Epithelial cell of proximal tubule (primary cell): ENCODE measurements at regions not wholly inside any gene's neighbourhood (a gene's known extent, or its start where the extent isn't known, plus 50 kb on each side); places are given as distances from the start of the nearest gene placed in this dataset.

Experiments used
- DNase-seq: peaks from one replicate; pipeline ENCODE4 v3.0.0-alpha.2; 2011; ENCODE audit warnings: low read depth
- H3K4me3 ChIP-seq: 2 replicates; pipeline ENCODE4 v1.5.1; 2011; ENCODE audit warnings: low read depth, mild to moderate bottlenecking, low read length
- TF ChIP-seq, protein P1 (sequence below): conservative IDR thresholded peaks from 2 replicates; pipeline ENCODE4 v1.5.1; 2012; ENCODE audit warnings: low read depth, mild to moderate bottlenecking, low read length

DNA sequence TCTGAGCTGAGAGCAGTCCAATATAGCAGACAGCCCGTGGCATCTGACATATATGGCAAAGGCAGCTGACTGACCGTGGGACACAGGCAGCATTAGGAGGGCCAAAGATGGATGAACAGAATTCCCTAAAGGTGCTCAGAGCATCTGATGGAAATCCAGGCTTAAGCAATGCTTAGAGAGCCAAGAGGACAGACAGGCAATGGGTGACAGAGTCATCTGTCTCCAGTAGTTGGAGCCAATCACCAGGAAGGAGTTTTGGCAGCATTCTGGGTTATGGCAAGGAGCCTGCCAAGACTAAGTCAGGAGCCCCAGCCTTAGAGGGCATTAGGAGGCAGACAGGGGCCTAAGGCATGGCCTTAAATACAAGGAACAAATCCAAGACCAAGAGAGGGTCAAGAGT, 153.3 kb upstream of the USP9X start:
- no peak overlapping the region for H3K4me3 ChIP-seq
- DNase-seq = no peak
- TF ChIP-seq, protein P1, sequence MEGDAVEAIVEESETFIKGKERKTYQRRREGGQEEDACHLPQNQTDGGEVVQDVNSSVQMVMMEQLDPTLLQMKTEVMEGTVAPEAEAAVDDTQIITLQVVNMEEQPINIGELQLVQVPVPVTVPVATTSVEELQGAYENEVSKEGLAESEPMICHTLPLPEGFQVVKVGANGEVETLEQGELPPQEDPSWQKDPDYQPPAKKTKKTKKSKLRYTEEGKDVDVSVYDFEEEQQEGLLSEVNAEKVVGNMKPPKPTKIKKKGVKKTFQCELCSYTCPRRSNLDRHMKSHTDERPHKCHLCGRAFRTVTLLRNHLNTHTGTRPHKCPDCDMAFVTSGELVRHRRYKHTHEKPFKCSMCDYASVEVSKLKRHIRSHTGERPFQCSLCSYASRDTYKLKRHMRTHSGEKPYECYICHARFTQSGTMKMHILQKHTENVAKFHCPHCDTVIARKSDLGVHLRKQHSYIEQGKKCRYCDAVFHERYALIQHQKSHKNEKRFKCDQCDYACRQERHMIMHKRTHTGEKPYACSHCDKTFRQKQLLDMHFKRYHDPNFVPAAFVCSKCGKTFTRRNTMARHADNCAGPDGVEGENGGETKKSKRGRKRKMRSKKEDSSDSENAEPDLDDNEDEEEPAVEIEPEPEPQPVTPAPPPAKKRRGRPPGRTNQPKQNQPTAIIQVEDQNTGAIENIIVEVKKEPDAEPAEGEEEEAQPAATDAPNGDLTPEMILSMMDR = peak; percentile 5

DNA sequence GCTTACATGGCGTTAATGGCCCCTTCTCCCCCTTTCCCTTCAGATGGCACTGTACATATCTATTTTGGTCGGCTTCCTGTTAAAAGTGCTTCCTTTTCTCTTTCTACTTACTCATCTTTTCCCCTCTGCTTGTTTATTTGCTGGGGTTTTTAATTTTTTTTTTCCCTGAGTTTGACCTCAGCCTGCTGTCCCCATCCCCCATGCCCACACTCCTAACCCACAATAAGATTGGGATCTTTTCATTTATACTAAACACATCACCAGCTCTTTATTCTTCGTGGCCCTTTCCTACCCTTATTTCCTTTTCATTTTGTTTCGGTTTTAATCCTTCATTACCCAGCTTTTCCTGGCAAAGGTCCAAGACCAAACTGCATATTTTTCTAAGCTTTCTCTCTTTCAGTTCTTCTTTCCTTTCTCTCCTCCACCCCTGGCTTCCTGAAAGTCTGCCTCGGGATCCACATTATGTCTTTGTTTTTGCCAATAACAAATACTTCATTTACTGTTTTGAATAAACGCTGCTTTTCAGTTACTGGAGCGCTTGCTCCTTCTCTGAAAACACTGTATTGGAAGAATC, 152.0 kb upstream of the USP9X start:
- no peak for DNase-seq

DNA sequence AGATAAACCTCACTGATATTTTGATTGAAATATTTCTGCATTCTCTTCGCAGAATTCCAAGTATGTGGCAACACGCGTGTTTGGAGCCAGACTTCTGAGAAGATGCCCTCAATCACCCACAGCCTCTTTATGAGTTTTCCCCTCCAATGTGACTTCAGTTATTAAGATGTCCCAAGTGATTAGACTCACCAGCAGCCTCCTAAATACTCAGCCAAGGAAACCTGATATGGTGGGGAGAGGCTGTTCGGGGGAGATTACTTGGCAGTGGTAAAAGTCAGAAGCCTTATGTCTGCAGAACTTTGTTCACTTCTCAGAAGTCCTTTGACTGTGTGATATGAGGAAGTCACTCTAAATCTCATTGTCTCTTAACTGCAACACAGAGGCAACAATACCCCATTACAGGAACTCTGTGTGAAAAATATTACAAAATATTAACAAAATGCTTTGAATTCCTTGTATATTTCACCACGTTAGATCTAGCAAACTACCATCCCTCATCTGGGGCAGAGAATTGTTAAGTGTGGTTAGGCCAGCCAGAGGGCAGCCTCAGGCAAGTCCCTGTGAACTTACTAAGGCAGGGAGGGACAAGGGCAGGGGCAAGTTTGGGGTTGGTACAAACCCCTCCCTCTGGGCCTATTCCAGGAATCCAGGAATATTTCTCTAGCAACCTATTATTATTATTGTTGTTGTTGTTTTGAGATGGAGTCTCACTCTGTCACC, 151.4 kb upstream of the USP9X start:
- peak overlapping the region; percentile 19 for H3K4me3 ChIP-seq
- TF ChIP-seq, protein P1 = peak; percentile 9
- DNase-seq = no peak

More for the DNA sequence above, 152.0 kb upstream of the USP9X start:
- TF ChIP-seq, protein P1 = no peak
- peak overlapping the region; percentile 19 for H3K4me3 ChIP-seq

DNA sequence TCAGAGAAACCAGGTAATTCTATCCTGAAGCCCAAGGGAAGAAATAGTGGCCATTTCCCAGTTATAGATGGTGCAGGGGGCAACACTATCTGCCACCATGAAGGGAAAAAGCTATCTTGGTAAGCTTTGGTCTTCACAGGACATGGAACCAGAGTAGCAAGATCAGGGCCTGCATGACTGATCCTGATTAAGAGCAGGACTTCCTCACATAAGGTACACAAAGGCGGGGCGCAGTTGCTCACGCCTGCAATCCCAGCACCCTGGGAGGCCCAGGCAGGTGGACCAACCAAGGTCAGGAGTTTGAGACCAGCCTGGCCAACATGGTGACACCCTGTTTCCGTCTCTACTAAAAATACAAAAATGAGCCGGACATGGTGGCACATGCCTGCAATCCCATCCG, 148.4 kb upstream of the USP9X start:
- H3K4me3 ChIP-seq = no peak overlapping the region
- no peak for DNase-seq
- TF ChIP-seq, protein P1 = no peak

DNA sequence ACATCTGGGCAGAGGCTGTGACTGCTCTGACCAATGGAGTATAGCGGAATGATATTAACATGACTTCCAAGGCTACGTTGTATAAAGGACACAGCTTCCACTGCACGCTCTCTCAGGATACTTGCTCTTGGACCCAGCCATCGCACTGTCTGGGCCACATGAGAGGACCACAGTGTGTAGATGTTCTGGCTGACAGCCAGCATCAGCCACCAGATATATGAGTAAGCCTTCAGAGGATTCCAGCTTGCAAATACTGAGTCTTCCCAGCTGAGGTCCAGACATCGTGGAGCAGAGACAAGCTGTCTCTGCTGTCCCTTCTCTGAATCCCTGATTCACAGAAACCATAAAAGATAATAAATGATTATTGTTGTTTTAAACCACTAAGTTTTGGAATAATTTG, 146.8 kb upstream of the USP9X start:
- no peak for DNase-seq

DNA sequence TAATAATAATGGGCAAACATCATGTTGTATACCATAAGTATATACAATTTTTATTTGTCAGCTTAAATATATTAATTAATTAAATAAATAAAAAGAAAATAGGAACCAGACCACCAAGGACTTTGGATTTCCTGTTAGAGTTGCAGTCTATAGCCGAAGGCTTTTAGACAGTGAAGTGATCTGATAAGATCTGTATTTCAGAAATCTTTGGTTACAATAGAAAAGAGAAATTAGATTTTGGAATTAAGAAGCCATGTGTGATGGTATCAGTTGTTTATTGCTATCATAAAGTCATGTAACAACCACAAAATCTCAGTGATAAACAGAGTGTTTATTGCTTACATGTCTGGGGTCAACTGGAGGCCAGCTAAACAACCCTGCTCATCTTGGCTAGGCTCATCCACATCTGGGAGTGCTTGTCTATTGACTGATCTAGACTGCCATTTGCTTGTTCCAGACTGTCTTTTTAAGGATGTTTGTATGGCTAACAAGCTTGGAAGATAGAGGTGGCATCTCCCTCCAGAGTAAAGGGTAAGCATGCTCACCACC, 142.1 kb upstream of the USP9X start:
- TF ChIP-seq, protein P1 = no peak
- no peak for DNase-seq

More for the DNA sequence above, 146.8 kb upstream of the USP9X start:
- no peak overlapping the region for H3K4me3 ChIP-seq
- TF ChIP-seq, protein P1 = no peak

More for the DNA sequence above, 142.1 kb upstream of the USP9X start:
- H3K4me3 ChIP-seq = no peak overlapping the region
